GM10266 (cell line): ENCODE measurements at regions not wholly inside any gene's neighbourhood (a gene's known extent, or its start where the extent isn't known, plus 50 kb on each side); places are given as distances from the start of the nearest gene placed in this dataset.

Source experiments
- DNase-seq: peaks from one replicate; pipeline ENCODE4 v3.0.0; 2012; ENCODE audit errors: extremely low spot score
- CTCF ChIP-seq: IDR thresholded peaks from 2 replicates; pipeline ENCODE4 v1.5.1; 2012; ENCODE audit warnings: mild to moderate bottlenecking, low read depth; ENCODE audit not compliant: control insufficient read depth, insufficient read depth; ENCODE audit errors: missing control alignments

- no peak for TF ChIP-seq CTCF
- no peak for DNase-seq
Observed at GRCh38 chr20:40339661-40340449, 349.2 kb downstream of the MAFB start.

GRCh38 chr20:40336533-40336932 is 352.5 kb downstream of the MAFB start:
- TF ChIP-seq CTCF, result no peak
- no peak for DNase-seq

GRCh38 chr20:40335901-40336351 is 353.1 kb downstream of the MAFB start:
- no peak for TF ChIP-seq CTCF
- no peak for DNase-seq

GRCh38 chr20:40335437-40335836 is 353.6 kb downstream of the MAFB start:
- no peak for TF ChIP-seq CTCF
- no peak for DNase-seq

- no peak for DNase-seq
- TF ChIP-seq CTCF, result no peak
Observed at GRCh38 chr20:40333591-40333990, 355.4 kb downstream of the MAFB start.

- TF ChIP-seq CTCF, result no peak
- DNase-seq, result no peak
Observed at GRCh38 chr20:40331807-40332560, 357.1 kb downstream of the MAFB start.

- no peak for DNase-seq
Observed at GRCh38 chr20:40331249-40331648, 357.8 kb downstream of the MAFB start.

More at GRCh38 chr20:40331249-40331648, 357.8 kb downstream of the MAFB start:
- no peak for TF ChIP-seq CTCF
